Peyer's patch (tissue), 4 donors: ENCODE measurements at regions not wholly inside any gene's neighbourhood (a gene's known extent, or its start where the extent isn't known, plus 50 kb on each side); places are given as distances from the start of the nearest gene placed in this dataset.

Experiments used
- DNase-seq, 3 donors: peaks; one replicate each; pipeline ENCODE4 v3.0.0-alpha.2; 2017 to 2019
- H3K27ac ChIP-seq, 4 donors: fragments of 200-600 bp; sonication (generic); one replicate each; pipeline ENCODE4 v1.5.1; 2016 to 2019
- H3K27me3 ChIP-seq, 2 donors: fragments of 200-600 bp; sonication (generic); one replicate each; pipeline ENCODE4 v1.5.1; 2019
- H3K36me3 ChIP-seq, 3 donors: fragments of 200-600 bp; sonication (generic); one replicate each; pipeline ENCODE4 v1.5.1; 2016 to 2019
- H3K4me1 ChIP-seq, 4 donors: fragments of 200-600 bp; sonication (generic); one replicate each; pipeline ENCODE4 v1.5.1; 2016 to 2019
- H3K4me3 ChIP-seq, 4 donors: fragments of 200-600 bp; sonication (generic); 1 replicate in 3 of 4; 2 replicates in 1 of 4; pipeline ENCODE4 v1.5.1; 2016 to 2019; ENCODE audit warnings: mild to moderate bottlenecking in 1 of 4
- H3K9me3 ChIP-seq, 4 donors: fragments of 200-600 bp; sonication (generic); one replicate each; pipeline ENCODE4 v1.5.1; 2016 to 2019; ENCODE audit warnings: mild to moderate bottlenecking in 1 of 4
- POLR2A ChIP-seq, 2 donors: fragments of 450-650 bp; IDR thresholded peaks; one replicate each; pipeline ENCODE4 v1.5.1; 2017; ENCODE audit warnings: antibody characterized with exemption in 2 of 2, mild to moderate bottlenecking in 2 of 2, moderate library complexity in 2 of 2
- TF ChIP-seq, protein P1 (sequence below), 6 experiments: fragments of 450-650 bp in 4 of 6; fragments of 200-600 bp in 2 of 6; sonication (generic) in 1 of 6; IDR thresholded peaks; one replicate each; pipeline ENCODE4 v1.5.1; 2017 to 2019; ENCODE audit warnings: antibody characterized with exemption in 6 of 6, mild to moderate bottlenecking in 3 of 6, moderate library complexity in 1 of 6

DNA sequence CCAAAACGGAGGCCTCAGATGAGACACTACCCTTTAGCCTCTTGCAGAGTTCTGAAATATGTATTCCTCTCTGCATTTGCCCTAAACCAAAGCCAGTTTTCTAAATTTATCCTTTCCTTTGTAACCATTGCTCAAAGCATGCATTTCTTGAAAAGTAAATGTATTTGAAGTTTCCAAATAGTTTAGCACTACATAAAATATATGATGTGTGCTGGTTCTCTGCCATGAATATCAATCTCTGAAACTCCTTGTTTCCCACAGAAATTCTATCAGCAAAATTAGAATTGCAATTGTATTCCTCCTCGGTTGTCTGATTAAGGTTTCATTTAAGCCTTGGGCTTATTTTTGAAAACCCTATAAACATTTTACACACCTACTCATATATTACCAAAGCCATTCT, 137.1 kb upstream of the SYT6 start:
- Histone ChIP-seq H3K27ac (no peak overlapping the region), H3K4me3 (no peak overlapping the region), H3K9me3 (no peaks in the 10 kb centered on the region), H3K36me3 (no peaks in the 10 kb centered on the region), H3K27me3 (no peaks in the 10 kb centered on the region), H3K4me1 (no peaks in the 10 kb centered on the region)
- no peak for TF ChIP-seq POLR2A (IDR thresholded peaks at IDR 0.05)
- TF ChIP-seq, protein P1, sequence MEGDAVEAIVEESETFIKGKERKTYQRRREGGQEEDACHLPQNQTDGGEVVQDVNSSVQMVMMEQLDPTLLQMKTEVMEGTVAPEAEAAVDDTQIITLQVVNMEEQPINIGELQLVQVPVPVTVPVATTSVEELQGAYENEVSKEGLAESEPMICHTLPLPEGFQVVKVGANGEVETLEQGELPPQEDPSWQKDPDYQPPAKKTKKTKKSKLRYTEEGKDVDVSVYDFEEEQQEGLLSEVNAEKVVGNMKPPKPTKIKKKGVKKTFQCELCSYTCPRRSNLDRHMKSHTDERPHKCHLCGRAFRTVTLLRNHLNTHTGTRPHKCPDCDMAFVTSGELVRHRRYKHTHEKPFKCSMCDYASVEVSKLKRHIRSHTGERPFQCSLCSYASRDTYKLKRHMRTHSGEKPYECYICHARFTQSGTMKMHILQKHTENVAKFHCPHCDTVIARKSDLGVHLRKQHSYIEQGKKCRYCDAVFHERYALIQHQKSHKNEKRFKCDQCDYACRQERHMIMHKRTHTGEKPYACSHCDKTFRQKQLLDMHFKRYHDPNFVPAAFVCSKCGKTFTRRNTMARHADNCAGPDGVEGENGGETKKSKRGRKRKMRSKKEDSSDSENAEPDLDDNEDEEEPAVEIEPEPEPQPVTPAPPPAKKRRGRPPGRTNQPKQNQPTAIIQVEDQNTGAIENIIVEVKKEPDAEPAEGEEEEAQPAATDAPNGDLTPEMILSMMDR (IDR thresholded peaks at IDR 0.05) = no peak
- DNase-seq = no peak

GRCh38 chr1:114290341-114290740, 136.7 kb upstream of the SYT6 start:
- no peak for DNase-seq
- H3K27ac ChIP-seq = no peak overlapping the region
- no peaks in the 10 kb centered on the region for H3K27me3 ChIP-seq
- H3K4me1 ChIP-seq = no peaks in the 10 kb centered on the region
- H3K9me3 ChIP-seq = no peaks in the 10 kb centered on the region
- H3K4me3 ChIP-seq = no peak overlapping the region
- no peaks in the 10 kb centered on the region for H3K36me3 ChIP-seq
- TF ChIP-seq, protein P1 (IDR thresholded peaks at IDR 0.05) = no peak
- no peak for TF ChIP-seq POLR2A (IDR thresholded peaks at IDR 0.05)

- no peak for DNase-seq
- H3K27ac ChIP-seq = no peak overlapping the region
- no peaks in the 10 kb centered on the region for H3K27me3 ChIP-seq
- no peak overlapping the region for H3K4me3 ChIP-seq
- H3K36me3 ChIP-seq = no peaks in the 10 kb centered on the region
- TF ChIP-seq POLR2A (IDR thresholded peaks at IDR 0.05) = no peak
- TF ChIP-seq, protein P1 (IDR thresholded peaks at IDR 0.05) = no peak
- H3K4me1 ChIP-seq = no peaks in the 10 kb centered on the region
- H3K9me3 ChIP-seq = no peaks in the 10 kb centered on the region
Measured at GRCh38 chr1:114289824-114290223, 136.2 kb upstream of the SYT6 start.

GRCh38 chr1:114289306-114289705, 135.6 kb upstream of the SYT6 start:
- H3K36me3 ChIP-seq = no peaks in the 10 kb centered on the region
- no peak overlapping the region for H3K4me3 ChIP-seq
- no peaks in the 10 kb centered on the region for H3K9me3 ChIP-seq
- H3K27ac ChIP-seq = no peak overlapping the region
- H3K4me1 ChIP-seq = no peaks in the 10 kb centered on the region
- TF ChIP-seq POLR2A (IDR thresholded peaks at IDR 0.05) = no peak
- TF ChIP-seq, protein P1 (IDR thresholded peaks at IDR 0.05) = no peak
- DNase-seq = no peak
- no peaks in the 10 kb centered on the region for H3K27me3 ChIP-seq

DNA sequence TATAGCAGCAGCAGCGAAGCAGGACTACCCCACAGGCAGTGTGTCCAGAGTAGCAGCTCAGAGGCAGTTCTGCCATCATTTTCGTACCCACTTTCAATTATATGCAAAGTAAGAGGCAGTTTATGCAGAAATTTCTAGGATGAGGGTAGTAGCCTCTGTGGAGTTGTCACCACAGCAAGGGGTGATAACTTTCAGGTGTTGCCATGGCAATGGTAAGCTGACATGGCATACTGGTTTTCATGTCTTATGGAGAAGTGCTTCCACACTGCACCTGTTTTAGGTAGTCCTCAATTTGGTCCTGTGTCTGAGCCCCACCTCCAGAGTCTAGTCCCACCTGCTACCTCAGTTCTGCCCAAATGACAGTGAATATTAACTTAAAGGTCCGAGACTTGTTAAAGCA, 133.3 kb upstream of the SYT6 start:
- Histone ChIP-seq H3K36me3 (no peaks in the 10 kb centered on the region), H3K9me3 (no peaks in the 10 kb centered on the region), H3K27ac (no peak overlapping the region), H3K4me3 (no peak overlapping the region), H3K27me3 (no peaks in the 10 kb centered on the region), H3K4me1 (no peaks in the 10 kb centered on the region)
- TF ChIP-seq POLR2A (IDR thresholded peaks at IDR 0.05) = no peak
- TF ChIP-seq, protein P1 (IDR thresholded peaks at IDR 0.05) = no peak
- no peak for DNase-seq

DNA sequence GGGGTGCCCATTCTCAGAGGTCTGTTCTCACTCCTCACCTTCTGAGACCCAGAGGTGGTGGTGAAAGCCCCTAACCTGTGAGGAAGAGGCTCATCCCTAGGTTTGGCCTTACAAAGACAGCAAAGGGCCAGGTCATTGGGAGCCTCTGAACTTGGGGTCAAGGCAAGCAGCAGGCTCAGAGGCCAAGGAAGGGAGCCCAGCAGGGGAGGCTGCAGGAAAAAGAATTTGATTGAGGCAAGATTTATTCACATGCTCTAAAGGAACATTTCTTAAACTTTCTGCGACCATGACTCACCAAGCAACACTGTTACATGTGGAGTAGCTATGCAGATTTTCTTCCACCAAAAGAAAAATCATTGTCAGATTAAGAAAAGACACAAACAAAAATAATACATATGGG, 132.5 kb upstream of the SYT6 start:
- Histone ChIP-seq H3K4me3 (no peak overlapping the region), H3K27ac (no peak overlapping the region), H3K27me3 (no peaks in the 10 kb centered on the region), H3K4me1 (no peaks in the 10 kb centered on the region), H3K36me3 (no peaks in the 10 kb centered on the region), H3K9me3 (no peaks in the 10 kb centered on the region)
- no peak for TF ChIP-seq POLR2A (IDR thresholded peaks at IDR 0.05)
- TF ChIP-seq, protein P1 (IDR thresholded peaks at IDR 0.05) = no peak
- DNase-seq = no peak
